H9 (cell line): ENCODE measurements at regions not wholly inside any gene's neighbourhood (a gene's known extent, or its start where the extent isn't known, plus 50 kb on each side); places are given as distances from the start of the nearest gene placed in this dataset.

Experiments
- DNase-seq: peaks from one replicate; pipeline ENCODE4 v3.0.0-alpha.2; 2017
- H2AFZ ChIP-seq: one replicate; pipeline ENCODE4 v1.6.1; 2013; ENCODE audit warnings: mild to moderate bottlenecking, low read length, control low read depth, moderate library complexity
- H2AK5ac ChIP-seq: 2 replicates; pipeline ENCODE4 v1.6.1; 2013; ENCODE audit warnings: low read length, control low read depth, mixed read lengths; ENCODE audit not compliant: insufficient read length
- H2BK120ac ChIP-seq: one replicate; pipeline ENCODE4 v1.6.1; 2013; ENCODE audit warnings: low read depth, mild to moderate bottlenecking, low read length, control low read depth, inconsistent platforms; ENCODE audit not compliant: poor library complexity, severe bottlenecking
- H2BK12ac ChIP-seq: 2 replicates; pipeline ENCODE4 v1.6.1; 2013; ENCODE audit warnings: low read length, control low read depth, mixed read lengths, low read depth; ENCODE audit not compliant: insufficient read length
- H2BK15ac ChIP-seq: 2 replicates; pipeline ENCODE4 v1.6.1; 2013; ENCODE audit warnings: low read depth, low read length, control low read depth
- H2BK20ac ChIP-seq: one replicate; pipeline ENCODE4 v1.6.1; 2013; ENCODE audit warnings: low read depth, mild to moderate bottlenecking, low read length, control low read depth, inconsistent platforms; ENCODE audit not compliant: poor library complexity, severe bottlenecking
- H2BK5ac ChIP-seq: 2 replicates; pipeline ENCODE4 v1.6.1; 2013; ENCODE audit warnings: low read length, control low read depth, mixed read lengths; ENCODE audit not compliant: insufficient read length
- H3K14ac ChIP-seq: 2 replicates; pipeline ENCODE4 v1.6.1; 2013; ENCODE audit warnings: low read length, control low read depth; ENCODE audit not compliant: insufficient read depth
- H3K18ac ChIP-seq: 2 replicates; pipeline ENCODE4 v1.6.1; 2013; ENCODE audit warnings: low read depth, mild to moderate bottlenecking, mixed read lengths, low read length, control low read depth; ENCODE audit not compliant: insufficient read length
- H3K23ac ChIP-seq: 2 replicates; pipeline ENCODE4 v1.6.1; 2013; ENCODE audit warnings: low read length, control low read depth, mixed read lengths, low read depth; ENCODE audit not compliant: insufficient read length
- H3K23me2 ChIP-seq: 2 replicates; pipeline ENCODE4 v1.6.1; 2013; ENCODE audit warnings: low read depth, mild to moderate bottlenecking, mixed read lengths, low read length, control low read depth; ENCODE audit not compliant: insufficient read length, poor library complexity, severe bottlenecking
- H3K27ac ChIP-seq: 2 replicates; pipeline ENCODE4 v1.5.1; 2013; ENCODE audit warnings: low read length, control low read depth, mixed read lengths, low read depth; ENCODE audit not compliant: insufficient read length
- H3K27me3 ChIP-seq: 2 replicates; pipeline ENCODE4 v1.6.1; 2013; ENCODE audit warnings: low read length, control low read depth, inconsistent platforms; ENCODE audit not compliant: insufficient read depth
- H3K4ac ChIP-seq: 2 replicates; pipeline ENCODE4 v1.6.1; 2013; ENCODE audit warnings: low read depth, mild to moderate bottlenecking, control low read depth, inconsistent platforms, low read length, moderate library complexity
- H3K4me1 ChIP-seq: 2 replicates; pipeline ENCODE4 v1.6.1; 2013; ENCODE audit warnings: low read length, control low read depth, inconsistent platforms; ENCODE audit not compliant: insufficient read depth
- H3K4me2 ChIP-seq: 2 replicates; pipeline ENCODE4 v1.6.1; 2013; ENCODE audit warnings: low read length, control low read depth, mixed read lengths; ENCODE audit not compliant: insufficient read length, insufficient read depth
- H3K56ac ChIP-seq: 2 replicates; pipeline ENCODE4 v1.6.1; 2013; ENCODE audit warnings: low read depth, mild to moderate bottlenecking, mixed read lengths, low read length, control low read depth; ENCODE audit not compliant: insufficient read length
- H3K79me1 ChIP-seq: 2 replicates; pipeline ENCODE4 v1.6.1; 2013; ENCODE audit warnings: low read depth, mild to moderate bottlenecking, moderate library complexity, low read length, control low read depth, inconsistent platforms; ENCODE audit not compliant: insufficient read depth, poor library complexity, severe bottlenecking
- H3K79me2 ChIP-seq: 2 replicates; pipeline ENCODE4 v1.6.1; 2013; ENCODE audit warnings: low read length, control low read depth, inconsistent platforms; ENCODE audit not compliant: insufficient read depth
- H3K9ac ChIP-seq: 2 replicates; pipeline ENCODE4 v1.6.1; 2013; ENCODE audit warnings: low read length, control low read depth, mixed read lengths; ENCODE audit not compliant: insufficient read length; ENCODE audit errors: extremely low read depth
- H3K9me3 ChIP-seq: one replicate; pipeline ENCODE4 v1.6.1; 2013; ENCODE audit warnings: low read depth, low read length, inconsistent platforms; ENCODE audit not compliant: control insufficient read depth
- H3T11ph ChIP-seq: one replicate; pipeline ENCODE4 v1.6.1; 2013; ENCODE audit warnings: mild to moderate bottlenecking, low read length, control low read depth, inconsistent platforms
- H4K20me1 ChIP-seq: one replicate; pipeline ENCODE4 v1.6.1; 2013; ENCODE audit not compliant: control insufficient read depth, insufficient read length, insufficient read depth
- H4K5ac ChIP-seq: 2 replicates; pipeline ENCODE4 v1.6.1; 2013; ENCODE audit warnings: low read depth, mild to moderate bottlenecking, mixed read lengths, low read length, control low read depth; ENCODE audit not compliant: insufficient read length
- H4K8ac ChIP-seq: replicated peaks from 2 replicates; pipeline ENCODE4 v1.6.1; 2013; ENCODE audit warnings: low read length, control low read depth, mixed read lengths, low read depth; ENCODE audit not compliant: insufficient read length
- H4K91ac ChIP-seq: 2 replicates; pipeline ENCODE4 v1.6.1; 2013; ENCODE audit warnings: low read depth, mild to moderate bottlenecking, moderate library complexity, mixed read lengths, low read length, control low read depth; ENCODE audit not compliant: insufficient read length
- H3K27ac Mint-ChIP-seq, 3 experiments: 2 replicates in 2 of 3; 3 replicates in 1 of 3; pipeline ENCODE4 v1.8.0; 2020 to 2021; ENCODE audit warnings: mixed read lengths in 3 of 3, mild to moderate bottlenecking in 1 of 3, moderate library complexity in 1 of 3
- H3K27me3 Mint-ChIP-seq: 2 replicates; pipeline ENCODE4 v1.8.0; 2021; ENCODE audit warnings: low read depth, mild to moderate bottlenecking, moderate library complexity, mixed read lengths
- H3K36me3 Mint-ChIP-seq, 3 experiments: 2 replicates in 2 of 3; 3 replicates in 1 of 3; pipeline ENCODE4 v1.8.0; 2020 to 2021; ENCODE audit warnings: low read depth in 3 of 3, mixed read lengths in 3 of 3; ENCODE audit not compliant: insufficient read depth in 1 of 3
- H3K4me1 Mint-ChIP-seq, 2 experiments: 2 replicates each; pipeline ENCODE4 v1.8.0; 2020; ENCODE audit warnings: mixed read lengths in 2 of 2
- H3K4me3 Mint-ChIP-seq, 2 experiments: 2 replicates in 1 of 2; 3 replicates in 1 of 2; pipeline ENCODE4 v1.8.0; 2020 to 2021; ENCODE audit warnings: mild to moderate bottlenecking in 2 of 2, mixed read lengths in 2 of 2, moderate library complexity in 1 of 2
- H3K9me3 Mint-ChIP-seq, 2 experiments: 2 replicates in 1 of 2; 3 replicates in 1 of 2; pipeline ENCODE4 v1.8.0; 2020; ENCODE audit warnings: mild to moderate bottlenecking in 2 of 2, mixed read lengths in 2 of 2, moderate library complexity in 1 of 2
- WGBS: extraction: QIAGEN DNeasy Blood & Tissue Kit; methylation state at CpG from one replicate; pipeline ENCODE4 v1.1.7; 2013; ENCODE audit warnings: missing lambda C conversion rate, low lambda C conversion rate, mixed read lengths; ENCODE audit not compliant: insufficient read length; ENCODE audit errors: extremely low coverage; 5-methylcytosine and 5-hydroxymethylcytosine counted together
- TF ChIP-seq, protein P1 (sequence below): fragments of 200-600 bp; sonication (generic); conservative IDR thresholded peaks from 3 replicates; pipeline ENCODE4 v1.8.0; 2021; ENCODE audit warnings: antibody characterized with exemption, mild to moderate bottlenecking

DNA sequence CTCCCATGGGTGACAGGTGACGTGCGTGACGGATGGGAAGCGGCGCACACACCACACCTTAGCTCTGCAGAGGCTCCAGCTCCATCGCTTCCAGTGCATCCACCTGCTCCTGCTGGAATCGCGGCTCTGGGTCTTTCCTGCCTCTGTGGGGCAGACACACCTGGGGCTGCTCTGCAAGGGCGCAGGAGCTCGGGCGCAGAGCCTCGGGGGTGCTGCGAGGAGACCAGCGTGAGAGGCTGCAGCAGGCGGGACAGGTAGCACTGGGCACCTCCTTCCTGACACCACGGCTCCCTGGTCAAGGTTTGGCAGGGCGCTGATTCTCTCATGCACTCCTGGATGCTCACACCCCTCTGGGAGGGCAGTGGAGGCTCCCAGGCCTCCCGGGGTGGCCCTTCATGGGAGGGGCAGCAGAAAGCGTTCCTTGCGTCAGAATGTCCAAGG, 1494.3 kb downstream of the BRD1 start:
- Histone ChIP-seq H2BK20ac (no peak overlapping the region), H3K4me1 (no peaks in the 10 kb centered on the region), H4K8ac (no peak overlapping the region), H3K4me2 (no peak overlapping the region), H3K9me3 (peaks cover 5% of the 10 kb centered on the region), H3K27me3 (no peaks in the 10 kb centered on the region), H3K14ac (peak overlapping the region; percentile 18; the same call in 1 of the 2 replicates), H3T11ph (no peak overlapping the region), H3K56ac (no peak overlapping the region), H2AFZ (no peak overlapping the region), H3K4ac (no peak overlapping the region), H3K27ac (no peak overlapping the region), H3K23me2 (no peaks in the 10 kb centered on the region), H3K23ac (no peak overlapping the region), H2BK5ac (no peak overlapping the region), H4K5ac (no peak overlapping the region), H4K20me1 (no peaks in the 10 kb centered on the region), H3K79me1 (no peaks in the 10 kb centered on the region), H3K9ac (no peak overlapping the region), H3K18ac (no peak overlapping the region), H2AK5ac (no peak overlapping the region), H3K79me2 (no peaks in the 10 kb centered on the region), H4K91ac (no peak overlapping the region), H2BK12ac (no peak overlapping the region), H2BK15ac (no peak overlapping the region), H2BK120ac (no peak overlapping the region)
- Mint-ChIP-seq H3K27ac (no peak overlapping the region), H3K4me1 (peaks cover 4 to 6% of the 10 kb centered on the region in 2 experiments; a peak in 2 of 4 replicates), H3K4me3 (no peak overlapping the region), H3K36me3 (peaks cover 7 to 15% (median 8%) of the 10 kb centered on the region in 3 experiments; a peak in 6 of 7 replicates), H3K9me3 (peaks cover 12 to 17% of the 10 kb centered on the region in 2 experiments), H3K27me3 (peaks cover 9% of the 10 kb centered on the region)
- TF ChIP-seq, protein P1, sequence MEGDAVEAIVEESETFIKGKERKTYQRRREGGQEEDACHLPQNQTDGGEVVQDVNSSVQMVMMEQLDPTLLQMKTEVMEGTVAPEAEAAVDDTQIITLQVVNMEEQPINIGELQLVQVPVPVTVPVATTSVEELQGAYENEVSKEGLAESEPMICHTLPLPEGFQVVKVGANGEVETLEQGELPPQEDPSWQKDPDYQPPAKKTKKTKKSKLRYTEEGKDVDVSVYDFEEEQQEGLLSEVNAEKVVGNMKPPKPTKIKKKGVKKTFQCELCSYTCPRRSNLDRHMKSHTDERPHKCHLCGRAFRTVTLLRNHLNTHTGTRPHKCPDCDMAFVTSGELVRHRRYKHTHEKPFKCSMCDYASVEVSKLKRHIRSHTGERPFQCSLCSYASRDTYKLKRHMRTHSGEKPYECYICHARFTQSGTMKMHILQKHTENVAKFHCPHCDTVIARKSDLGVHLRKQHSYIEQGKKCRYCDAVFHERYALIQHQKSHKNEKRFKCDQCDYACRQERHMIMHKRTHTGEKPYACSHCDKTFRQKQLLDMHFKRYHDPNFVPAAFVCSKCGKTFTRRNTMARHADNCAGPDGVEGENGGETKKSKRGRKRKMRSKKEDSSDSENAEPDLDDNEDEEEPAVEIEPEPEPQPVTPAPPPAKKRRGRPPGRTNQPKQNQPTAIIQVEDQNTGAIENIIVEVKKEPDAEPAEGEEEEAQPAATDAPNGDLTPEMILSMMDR, result no peak
- DNase-seq, result no peak
- no CpG with 5 or more reads among the region's 20 CpGs for WGBS
